Testis (tissue), 2 donors: ENCODE measurements at regions not wholly inside any gene's neighbourhood (a gene's known extent, or its start where the extent isn't known, plus 50 kb on each side); places are given as distances from the start of the nearest gene placed in this dataset.

Experiments used
- CTCF ChIP-seq, 3 experiments: fragments of 450-650 bp in 2 of 3; fragments of 200-600 bp in 1 of 3; sonication (generic) in 1 of 3; IDR thresholded peaks; one replicate each; pipeline ENCODE4 v1.5.1; 2016 to 2019; ENCODE audit warnings: antibody characterized with exemption in 3 of 3, mild to moderate bottlenecking in 2 of 3, moderate library complexity in 1 of 3
- POLR2A ChIP-seq: fragments of 450-650 bp; IDR thresholded peaks from one replicate; pipeline ENCODE4 v1.6.1; 2017; ENCODE audit warnings: antibody characterized with exemption, mild to moderate bottlenecking, moderate library complexity

DNA sequence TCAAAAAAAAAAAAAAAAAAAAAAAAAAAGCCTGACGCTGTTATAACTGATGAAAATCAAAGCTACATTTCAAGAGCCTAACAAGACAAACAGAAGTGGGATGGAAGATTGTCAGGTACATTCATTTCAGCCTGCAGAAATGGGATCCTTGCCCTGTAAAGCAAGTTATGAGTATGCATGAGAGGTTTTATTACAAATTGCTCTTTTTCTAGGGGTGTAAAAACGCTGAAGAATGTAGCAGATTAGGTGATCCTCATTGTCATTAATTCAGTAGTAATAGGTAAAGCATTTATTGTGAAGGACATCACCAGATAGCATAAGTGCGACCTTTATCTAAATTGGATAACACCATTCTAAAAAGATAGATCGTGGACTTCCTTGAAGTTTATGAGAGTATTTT, 208.3 kb downstream of the KCNJ2 start:
- no peak for TF ChIP-seq CTCF (IDR thresholded peaks at IDR 0.05)
- no peak for TF ChIP-seq POLR2A
